SK-N-SH treated with all-trans-retinoic acid at 6 μM for 48 hours (cell line): ENCODE measurements at regions not wholly inside any gene's neighbourhood (a gene's known extent, or its start where the extent isn't known, plus 50 kb on each side); places are given as distances from the start of the nearest gene placed in this dataset.

ENCODE experiments used
- ARNTL ChIP-seq: fragments of 450-650 bp; formaldehyde crosslinking; IDR thresholded peaks from 2 replicates; pipeline ENCODE4 v1.5.0; 2020; ENCODE audit warnings: low read depth, mild to moderate bottlenecking, moderate library complexity, borderline replicate concordance
- BACH2 ChIP-seq: fragments of 250-450 bp; sonication (Bioruptor Pico); IDR thresholded peaks from 2 replicates; pipeline ENCODE4 v1.9.0; 2021; ENCODE audit warnings: mild to moderate bottlenecking, borderline replicate concordance
- CSDC2 ChIP-seq: fragments of 250-450 bp; sonication (Bioruptor Pico); IDR thresholded peaks from 2 replicates; pipeline ENCODE4 v1.5.0; 2020; ENCODE audit warnings: mild to moderate bottlenecking, moderate library complexity
- ISL1 ChIP-seq: fragments of 250-450 bp; sonication (Bioruptor Pico); IDR thresholded peaks from 2 replicates; pipeline ENCODE4 v2.1.2; 2022; ENCODE audit warnings: mild to moderate bottlenecking, moderate library complexity
- PPARA ChIP-seq: fragments of 250-450 bp; sonication (Bioruptor Pico); IDR thresholded peaks from 2 replicates; pipeline ENCODE4 v1.5.0; 2020; ENCODE audit warnings: mild to moderate bottlenecking, borderline replicate concordance
- SNAI2 ChIP-seq: fragments of 250-450 bp; sonication (Bioruptor Pico); IDR thresholded peaks from 2 replicates; pipeline ENCODE4 v1.5.0; 2020; ENCODE audit warnings: mild to moderate bottlenecking, moderate library complexity
- ZFP3 ChIP-seq: fragments of 250-450 bp; sonication (Bioruptor Pico); IDR thresholded peaks from 2 replicates; pipeline ENCODE4 v1.5.0; 2020; ENCODE audit warnings: mild to moderate bottlenecking, moderate library complexity
- ZFP30 ChIP-seq: fragments of 450-650 bp; formaldehyde crosslinking; IDR thresholded peaks from 2 replicates; pipeline ENCODE4 v1.5.0; 2022; ENCODE audit warnings: mild to moderate bottlenecking, moderate library complexity
- ZNF70 ChIP-seq: fragments of 450-650 bp; formaldehyde crosslinking; IDR thresholded peaks from 2 replicates; pipeline ENCODE4 v1.5.0; 2020; ENCODE audit warnings: mild to moderate bottlenecking, moderate library complexity
- TF ChIP-seq, protein P1 (sequence below): fragments of 250-450 bp; sonication (Bioruptor Pico); IDR thresholded peaks from 2 replicates; pipeline ENCODE4 v1.8.0; 2021; ENCODE audit warnings: low read depth, mild to moderate bottlenecking, moderate library complexity, borderline replicate concordance
- TF ChIP-seq, protein P2 (sequence below): fragments of 250-450 bp; sonication (Bioruptor Pico); IDR thresholded peaks from 2 replicates; pipeline ENCODE4 v1.5.1; 2020; ENCODE audit warnings: low read depth, mild to moderate bottlenecking, moderate library complexity
- TF ChIP-seq, protein P3 (sequence below): fragments of 250-450 bp; sonication (Bioruptor Pico); IDR thresholded peaks from 2 replicates; pipeline ENCODE4 v1.8.0; 2020; ENCODE audit warnings: mild to moderate bottlenecking, moderate library complexity, borderline replicate concordance

DNA sequence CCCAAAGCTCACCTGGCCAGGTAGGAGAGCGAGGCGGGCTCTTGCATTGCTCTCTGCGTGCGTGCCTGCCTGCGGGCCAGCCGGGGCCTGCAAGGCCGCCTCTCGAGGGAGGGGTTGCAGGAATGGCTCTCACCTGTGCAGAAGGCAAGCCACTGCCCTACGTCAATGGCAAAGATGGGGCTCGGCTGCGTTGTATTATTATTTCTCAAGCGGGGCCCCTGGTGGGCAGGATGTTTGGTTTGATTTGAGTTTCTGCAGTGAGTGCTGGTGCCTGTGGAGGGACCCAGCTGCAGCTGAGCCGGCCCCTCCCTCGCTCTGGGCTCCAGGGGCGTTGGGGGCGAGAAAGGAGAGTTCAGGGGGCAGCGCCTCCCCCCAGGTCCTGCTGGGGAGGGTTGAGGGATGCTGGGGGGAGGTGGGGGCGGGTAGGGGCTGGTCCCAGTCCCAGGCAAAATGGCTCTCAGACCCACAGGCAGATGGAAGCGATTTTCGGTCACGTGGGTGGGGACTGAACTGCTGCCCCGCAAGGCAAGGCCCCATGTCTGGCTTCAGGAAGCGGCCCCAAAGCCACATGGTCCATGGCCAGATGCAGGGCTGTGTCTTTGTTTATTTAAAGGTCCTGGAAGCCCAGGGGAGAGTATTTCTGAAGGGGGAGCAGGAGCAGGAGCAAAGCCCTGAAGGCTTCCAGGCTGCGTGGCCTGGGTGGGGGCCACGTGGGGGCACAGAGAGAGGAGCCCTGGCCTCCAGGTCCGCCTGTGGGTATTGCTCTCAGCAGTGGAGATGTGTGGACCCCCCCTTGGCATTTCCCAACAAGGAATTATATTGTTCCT, 338.8 kb downstream of the SEC14L1 start:
- TF ChIP-seq, protein P1, sequence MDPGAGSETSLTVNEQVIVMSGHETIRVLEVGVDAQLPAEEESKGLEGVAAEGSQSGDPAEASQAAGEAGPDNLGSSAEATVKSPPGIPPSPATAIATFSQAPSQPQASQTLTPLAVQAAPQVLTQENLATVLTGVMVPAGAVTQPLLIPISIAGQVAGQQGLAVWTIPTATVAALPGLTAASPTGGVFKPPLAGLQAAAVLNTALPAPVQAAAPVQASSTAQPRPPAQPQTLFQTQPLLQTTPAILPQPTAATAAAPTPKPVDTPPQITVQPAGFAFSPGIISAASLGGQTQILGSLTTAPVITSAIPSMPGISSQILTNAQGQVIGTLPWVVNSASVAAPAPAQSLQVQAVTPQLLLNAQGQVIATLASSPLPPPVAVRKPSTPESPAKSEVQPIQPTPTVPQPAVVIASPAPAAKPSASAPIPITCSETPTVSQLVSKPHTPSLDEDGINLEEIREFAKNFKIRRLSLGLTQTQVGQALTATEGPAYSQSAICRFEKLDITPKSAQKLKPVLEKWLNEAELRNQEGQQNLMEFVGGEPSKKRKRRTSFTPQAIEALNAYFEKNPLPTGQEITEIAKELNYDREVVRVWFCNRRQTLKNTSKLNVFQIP = no peak
- no peak for TF ChIP-seq BACH2 (CRISPR knock-in tag)
- TF ChIP-seq, protein P2, sequence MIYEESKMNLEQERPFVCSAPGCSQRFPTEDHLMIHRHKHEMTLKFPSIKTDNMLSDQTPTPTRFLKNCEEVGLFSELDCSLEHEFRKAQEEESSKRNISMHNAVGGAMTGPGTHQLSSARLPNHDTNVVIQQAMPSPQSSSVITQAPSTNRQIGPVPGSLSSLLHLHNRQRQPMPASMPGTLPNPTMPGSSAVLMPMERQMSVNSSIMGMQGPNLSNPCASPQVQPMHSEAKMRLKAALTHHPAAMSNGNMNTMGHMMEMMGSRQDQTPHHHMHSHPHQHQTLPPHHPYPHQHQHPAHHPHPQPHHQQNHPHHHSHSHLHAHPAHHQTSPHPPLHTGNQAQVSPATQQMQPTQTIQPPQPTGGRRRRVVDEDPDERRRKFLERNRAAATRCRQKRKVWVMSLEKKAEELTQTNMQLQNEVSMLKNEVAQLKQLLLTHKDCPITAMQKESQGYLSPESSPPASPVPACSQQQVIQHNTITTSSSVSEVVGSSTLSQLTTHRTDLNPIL (CRISPR knock-in tag) = no peak
- peak; percentile 54; the same call in 1 of the 2 replicates for TF ChIP-seq ZNF70
- TF ChIP-seq SNAI2 (CRISPR knock-in tag) = no peak
- no peak for TF ChIP-seq PPARA
- TF ChIP-seq ZFP30 (CRISPR knock-in tag) = no peak
- no peak for TF ChIP-seq CSDC2 (CRISPR knock-in tag)
- TF ChIP-seq ISL1 (CRISPR knock-in tag) = no peak
- no peak for TF ChIP-seq ARNTL (CRISPR knock-in tag)
- TF ChIP-seq, protein P3, sequence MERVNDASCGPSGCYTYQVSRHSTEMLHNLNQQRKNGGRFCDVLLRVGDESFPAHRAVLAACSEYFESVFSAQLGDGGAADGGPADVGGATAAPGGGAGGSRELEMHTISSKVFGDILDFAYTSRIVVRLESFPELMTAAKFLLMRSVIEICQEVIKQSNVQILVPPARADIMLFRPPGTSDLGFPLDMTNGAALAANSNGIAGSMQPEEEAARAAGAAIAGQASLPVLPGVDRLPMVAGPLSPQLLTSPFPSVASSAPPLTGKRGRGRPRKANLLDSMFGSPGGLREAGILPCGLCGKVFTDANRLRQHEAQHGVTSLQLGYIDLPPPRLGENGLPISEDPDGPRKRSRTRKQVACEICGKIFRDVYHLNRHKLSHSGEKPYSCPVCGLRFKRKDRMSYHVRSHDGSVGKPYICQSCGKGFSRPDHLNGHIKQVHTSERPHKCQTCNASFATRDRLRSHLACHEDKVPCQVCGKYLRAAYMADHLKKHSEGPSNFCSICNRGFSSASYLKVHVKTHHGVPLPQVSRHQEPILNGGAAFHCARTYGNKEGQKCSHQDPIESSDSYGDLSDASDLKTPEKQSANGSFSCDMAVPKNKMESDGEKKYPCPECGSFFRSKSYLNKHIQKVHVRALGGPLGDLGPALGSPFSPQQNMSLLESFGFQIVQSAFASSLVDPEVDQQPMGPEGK (CRISPR knock-in tag) = no peak
- no peak for TF ChIP-seq ZFP3 (CRISPR knock-in tag)
